GM12878 (cell line): ENCODE measurements at regions not wholly inside any gene's neighbourhood (a gene's known extent, or its start where the extent isn't known, plus 50 kb on each side); places are given as distances from the start of the nearest gene placed in this dataset.

Experiments
- ATAC-seq: fragments of 200-7000 bp; cut with Tn5 transposase; 3 replicates; pipeline ENCODE4 v1.9.1; 2020; ENCODE audit warnings: mild to moderate bottlenecking, moderate library complexity
- BruUV-seq: library from RNA; stranded (reverse); fragments of 400-500 nt; replicated peaks from 2 replicates; lab custom pipeline; 2021; lab: Mats Ljungman, UMichigan
- CTCF ChIA-PET: fragments of 300-600 bp; sonication (Branson Sonifier 250); formaldehyde crosslinking; extraction: SDS; loops from one replicate; lab custom pipeline; 2021; ENCODE audit warnings: inconsistent platforms; lab: Yijun Ruan, JAX
- POLR2A ChIA-PET: fragments of 350-600 bp; formaldehyde crosslinking; extraction: SDS; loops from one replicate; lab custom pipeline; 2021; ENCODE audit warnings: inconsistent platforms; lab: Charles Lee
- RAD21 ChIA-PET: fragments of 300-600 bp; sonication (Branson Sonifier 250); formaldehyde crosslinking; loops from one replicate; lab custom pipeline; 2023; ENCODE audit warnings: antibody characterized with exemption; ENCODE audit not compliant: unreplicated experiment; lab: Charles Lee
- SMC1A ChIA-PET: fragments of 300-600 bp; sonication (Branson Sonifier 250); formaldehyde crosslinking; loops from one replicate; lab custom pipeline; 2023; ENCODE audit not compliant: unreplicated experiment, uncharacterized antibody; lab: Charles Lee
- DNase-seq: peaks from one replicate; pipeline ENCODE4 v3.0.0-alpha.2; 2011; ENCODE audit warnings: low read depth, low spot score
- FAIRE-seq: peaks from 3 replicates; lab custom pipeline; 2011; peaks lifted over from hg19 to GRCh38; lab: Jason Lieb, UNC
- H2AFZ ChIP-seq: 2 replicates; pipeline ENCODE4 v1.6.0; 2011; ENCODE audit warnings: low read depth, low read length, control low read depth; ENCODE audit not compliant: control insufficient read depth
- H3K27ac ChIP-seq: 2 replicates; pipeline ENCODE4 v1.5.1; 2011; ENCODE audit warnings: control low read depth; ENCODE audit not compliant: control insufficient read depth, insufficient read depth
- H3K27me3 ChIP-seq, 2 experiments: replicated peaks in 1 of 2; 2 replicates each; pipeline versions ENCODE4 v1.6.0 to v1.6.1; 2011; ENCODE audit warnings: low read length in 1 of 2; ENCODE audit not compliant: control insufficient read depth in 2 of 2, insufficient read depth in 2 of 2
- H3K36me3 ChIP-seq, 2 experiments: 2 replicates each; pipeline ENCODE4 v1.5.1; 2011; ENCODE audit warnings: low read length in 1 of 2; ENCODE audit not compliant: control insufficient read depth in 2 of 2, insufficient read depth in 2 of 2
- H3K4me1 ChIP-seq: 2 replicates; pipeline ENCODE4 v1.6.1; 2011; ENCODE audit warnings: mild to moderate bottlenecking, low read length, moderate library complexity, mixed read lengths; ENCODE audit not compliant: control insufficient read depth, insufficient read depth
- H3K4me2 ChIP-seq: 2 replicates; pipeline ENCODE4 v1.6.0; 2011; ENCODE audit warnings: control low read depth; ENCODE audit not compliant: control insufficient read depth, insufficient read depth
- H3K4me3 ChIP-seq: fragments of 200-600 bp; sonication (generic); 2 replicates; pipeline ENCODE4 v1.5.1; 2016
- H3K79me2 ChIP-seq: 2 replicates; pipeline ENCODE4 v1.6.0; 2011; ENCODE audit warnings: low read length; ENCODE audit not compliant: control insufficient read depth, insufficient read depth
- H3K9ac ChIP-seq: 2 replicates; pipeline ENCODE4 v1.8.0; 2011; ENCODE audit warnings: low read length, control low read depth, mixed read lengths; ENCODE audit not compliant: control insufficient read depth, insufficient read depth
- H3K9me3 ChIP-seq: replicated peaks from 3 replicates; pipeline ENCODE4 v1.5.1; 2011; ENCODE audit warnings: mild to moderate bottlenecking, low read length; ENCODE audit not compliant: control insufficient read depth, insufficient read depth
- H4K20me1 ChIP-seq: 2 replicates; pipeline ENCODE4 v1.6.0; 2011; ENCODE audit not compliant: control insufficient read depth, insufficient read depth
- BCL11A ChIP-seq: IDR thresholded peaks from 2 replicates; pipeline ENCODE4 v1.6.1; 2011; ENCODE audit warnings: low read depth, low read length
- CREB1 ChIP-seq: IDR thresholded peaks from 2 replicates; pipeline ENCODE4 v1.6.1; 2012; ENCODE audit warnings: low read depth, mild to moderate bottlenecking, inconsistent platforms
- ESRRA ChIP-seq: IDR thresholded peaks from 2 replicates; pipeline ENCODE4 v1.6.1; 2012; ENCODE audit warnings: mild to moderate bottlenecking, low read length, improper control_type of control experiment
- NRF1 ChIP-seq: conservative IDR thresholded peaks from 2 replicates; pipeline ENCODE4 v1.6.1; 2011; ENCODE audit warnings: mild to moderate bottlenecking, low read depth, low read length, improper control_type of control experiment
- POLR2AphosphoS5 ChIP-seq: IDR thresholded peaks from 2 replicates; pipeline ENCODE4 v1.6.1; 2011; ENCODE audit warnings: mild to moderate bottlenecking, low read length, inconsistent platforms
- RAD21 ChIP-seq: IDR thresholded peaks from 2 replicates; pipeline ENCODE4 v1.6.1; 2011; ENCODE audit warnings: mild to moderate bottlenecking, low read depth, low read length, moderate library complexity; ENCODE audit not compliant: insufficient read depth
- RCOR1 ChIP-seq: conservative IDR thresholded peaks from 2 replicates; pipeline ENCODE4 v1.6.1; 2012; ENCODE audit warnings: low read depth, low read length, improper control_type of control experiment
- SIX5 ChIP-seq: IDR thresholded peaks from 2 replicates; pipeline ENCODE4 v1.6.1; 2011; ENCODE audit warnings: mild to moderate bottlenecking, low read depth, low read length, moderate library complexity; ENCODE audit not compliant: severe bottlenecking
- SMAD5 ChIP-seq: IDR thresholded peaks from 2 replicates; pipeline ENCODE4 v1.6.1; 2016; ENCODE audit warnings: antibody characterized with exemption, low read depth
- SMC3 ChIP-seq: IDR thresholded peaks from 2 replicates; pipeline ENCODE4 v1.6.1; 2011; ENCODE audit warnings: low read length, improper control_type of control experiment, borderline replicate concordance
- YY1 ChIP-seq: IDR thresholded peaks from 2 replicates; pipeline ENCODE4 v1.6.1; 2011; ENCODE audit warnings: low read depth, mild to moderate bottlenecking, low read length
- ZNF274 ChIP-seq: IDR thresholded peaks from one replicate; pipeline ENCODE4 v1.8.0; 2011; ENCODE audit not compliant: insufficient read length, insufficient read depth
- WGBS: methylation state at CpG from one replicate; pipeline ENCODE4 v1.1.6; 2016; ENCODE audit warnings: low lambda C conversion rate; ENCODE audit not compliant: insufficient replicate concordance, insufficient coverage; ENCODE audit errors: missing lambda C conversion rate; 5-methylcytosine and 5-hydroxymethylcytosine counted together
- in situ Hi-C: fragments of 300-500 bp; cut with MboI; formaldehyde crosslinking; loops from 9 replicates; pipeline ENCODE4 v1.14.3; 2018; ENCODE audit warnings: mixed read lengths
- intact Hi-C: fragments of 100-400 bp; cut with micrococcal nuclease; formaldehyde crosslinking; loops from one replicate; pipeline ENCODE4 v1.14.2; 2022; ENCODE audit not compliant: unreplicated experiment

- TF ChIP-seq NRF1 = no peak
- TF ChIP-seq YY1 = no peak
- no peak for TF ChIP-seq SMAD5
- TF ChIP-seq RCOR1 = no peak
- no peak for TF ChIP-seq ZNF274
- no peak for TF ChIP-seq BCL11A
- TF ChIP-seq ESRRA = no peak
- TF ChIP-seq SIX5 = no peak
- TF ChIP-seq SMC3 = no peak
- TF ChIP-seq RAD21 = no peak
- no peak for TF ChIP-seq POLR2AphosphoS5
- no peak for TF ChIP-seq CREB1
- FAIRE-seq (no peak), ATAC-seq (no peak), DNase-seq (no peak)
- in situ Hi-C loops = no loop called here
- WGBS = 32% methylated on average over 5 of the region's 5 CpGs
- CTCF ChIA-PET = interaction anchor here (1.4 to 1.6 kb wide), 2 partner anchors 11 to 170 kb away, joined by 3 to 7 read pairs; no protein-coding TSS in a partner anchor
- Histone ChIP-seq H3K9me3 (no peaks in the 10 kb centered on the region), H3K79me2 (no peaks in the 10 kb centered on the region), H3K4me3 (no peak overlapping the region), H3K4me2 (no peak overlapping the region), H3K36me3 (no peaks in the 10 kb centered on the region), H4K20me1 (no peaks in the 10 kb centered on the region), H3K4me1 (no peaks in the 10 kb centered on the region), H3K27me3 (no peaks in the 10 kb centered on the region), H2AFZ (no peak overlapping the region), H3K9ac (no peak overlapping the region), H3K27ac (no peak overlapping the region)
- BruUV-seq = no TSS peak
- SMC1A ChIA-PET = no interaction called here
- POLR2A ChIA-PET = no interaction called here
- intact Hi-C loops = no loop called here
- RAD21 ChIA-PET = no interaction called here
Measured at GRCh38 chr4:170428929-170429328, 339.2 kb upstream of the AADAT start.
